HL-60 (cell line): ENCODE measurements at regions not wholly inside any gene's neighbourhood (a gene's known extent, or its start where the extent isn't known, plus 50 kb on each side); places are given as distances from the start of the nearest gene placed in this dataset.

Experiments
- DNase-seq, 2 experiments: peaks; one replicate each; pipeline ENCODE4 v3.0.0-alpha.2; 2010 to 2020; ENCODE audit warnings: low read depth in 1 of 2, low spot score in 1 of 2
- H3K27ac ChIP-seq: fragments of 250-450 bp; sonication (Bioruptor Pico); replicated peaks from 2 replicates; pipeline ENCODE4 v1.5.1; 2020; ENCODE audit warnings: mild to moderate bottlenecking, moderate library complexity
- H3K27me3 ChIP-seq: fragments of 250-450 bp; sonication (Bioruptor Pico); 2 replicates; pipeline ENCODE4 v1.5.1; 2021; ENCODE audit warnings: mild to moderate bottlenecking, moderate library complexity; ENCODE audit not compliant: insufficient read depth, poor library complexity, severe bottlenecking
- H3K4me3 ChIP-seq: replicated peaks from 2 replicates; pipeline ENCODE4 v1.5.1; 2011; ENCODE audit warnings: mild to moderate bottlenecking, control low read depth, low read length; ENCODE audit not compliant: insufficient read depth
- CTCF ChIP-seq: IDR thresholded peaks from one replicate; pipeline ENCODE4 v1.5.1; 2011; ENCODE audit warnings: low read length, control low read depth, inconsistent platforms; ENCODE audit not compliant: insufficient read depth
- GABPA ChIP-seq: IDR thresholded peaks from 2 replicates; pipeline ENCODE4 v1.6.1; 2012; ENCODE audit warnings: low read depth
- POLR2AphosphoS5 ChIP-seq: IDR thresholded peaks from 2 replicates; pipeline ENCODE4 v1.6.1; 2012; ENCODE audit warnings: low read depth
- SPI1 ChIP-seq: IDR thresholded peaks from 2 replicates; pipeline ENCODE4 v1.6.1; 2012; ENCODE audit warnings: low read depth, mild to moderate bottlenecking, borderline replicate concordance
- TF ChIP-seq, protein P1 (sequence below): IDR thresholded peaks from 2 replicates; pipeline ENCODE4 v1.6.1; 2012; ENCODE audit warnings: low read depth; ENCODE audit not compliant: insufficient replicate concordance

DNA sequence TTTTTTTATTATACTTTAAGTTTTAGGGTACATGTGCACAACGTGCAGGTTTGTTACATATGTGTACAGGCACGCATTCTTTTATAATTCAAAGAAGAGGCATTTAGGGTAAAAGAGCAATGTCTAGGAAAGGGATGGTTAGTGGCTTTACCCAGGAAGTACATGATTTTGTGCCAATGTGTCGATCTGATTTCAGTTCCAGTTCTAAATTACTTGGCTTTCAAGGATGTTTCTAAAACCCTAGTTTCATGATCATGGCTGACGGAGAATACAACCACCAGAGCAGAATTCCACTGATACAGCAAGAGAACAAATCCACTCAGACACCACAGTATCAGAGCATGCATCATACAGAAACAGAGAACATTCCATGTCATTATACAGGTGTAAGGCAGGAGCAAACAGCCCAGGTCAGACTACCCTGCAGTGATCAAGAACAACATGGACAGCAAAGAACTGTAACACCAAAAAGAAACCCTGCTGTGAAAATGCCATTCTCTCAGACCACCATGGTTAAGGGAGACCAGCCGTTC is 116.7 kb upstream of the STK17B start:
- TF ChIP-seq, protein P1, sequence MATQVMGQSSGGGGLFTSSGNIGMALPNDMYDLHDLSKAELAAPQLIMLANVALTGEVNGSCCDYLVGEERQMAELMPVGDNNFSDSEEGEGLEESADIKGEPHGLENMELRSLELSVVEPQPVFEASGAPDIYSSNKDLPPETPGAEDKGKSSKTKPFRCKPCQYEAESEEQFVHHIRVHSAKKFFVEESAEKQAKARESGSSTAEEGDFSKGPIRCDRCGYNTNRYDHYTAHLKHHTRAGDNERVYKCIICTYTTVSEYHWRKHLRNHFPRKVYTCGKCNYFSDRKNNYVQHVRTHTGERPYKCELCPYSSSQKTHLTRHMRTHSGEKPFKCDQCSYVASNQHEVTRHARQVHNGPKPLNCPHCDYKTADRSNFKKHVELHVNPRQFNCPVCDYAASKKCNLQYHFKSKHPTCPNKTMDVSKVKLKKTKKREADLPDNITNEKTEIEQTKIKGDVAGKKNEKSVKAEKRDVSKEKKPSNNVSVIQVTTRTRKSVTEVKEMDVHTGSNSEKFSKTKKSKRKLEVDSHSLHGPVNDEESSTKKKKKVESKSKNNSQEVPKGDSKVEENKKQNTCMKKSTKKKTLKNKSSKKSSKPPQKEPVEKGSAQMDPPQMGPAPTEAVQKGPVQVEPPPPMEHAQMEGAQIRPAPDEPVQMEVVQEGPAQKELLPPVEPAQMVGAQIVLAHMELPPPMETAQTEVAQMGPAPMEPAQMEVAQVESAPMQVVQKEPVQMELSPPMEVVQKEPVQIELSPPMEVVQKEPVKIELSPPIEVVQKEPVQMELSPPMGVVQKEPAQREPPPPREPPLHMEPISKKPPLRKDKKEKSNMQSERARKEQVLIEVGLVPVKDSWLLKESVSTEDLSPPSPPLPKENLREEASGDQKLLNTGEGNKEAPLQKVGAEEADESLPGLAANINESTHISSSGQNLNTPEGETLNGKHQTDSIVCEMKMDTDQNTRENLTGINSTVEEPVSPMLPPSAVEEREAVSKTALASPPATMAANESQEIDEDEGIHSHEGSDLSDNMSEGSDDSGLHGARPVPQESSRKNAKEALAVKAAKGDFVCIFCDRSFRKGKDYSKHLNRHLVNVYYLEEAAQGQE, result no peak
- TF ChIP-seq GABPA (no peak), POLR2AphosphoS5 (no peak), SPI1 (no peak), CTCF (no peak)
- Histone ChIP-seq H3K27me3 (no peaks in the 10 kb centered on the region), H3K4me3 (no peak overlapping the region), H3K27ac (no peak overlapping the region)
- no peak for DNase-seq

DNA sequence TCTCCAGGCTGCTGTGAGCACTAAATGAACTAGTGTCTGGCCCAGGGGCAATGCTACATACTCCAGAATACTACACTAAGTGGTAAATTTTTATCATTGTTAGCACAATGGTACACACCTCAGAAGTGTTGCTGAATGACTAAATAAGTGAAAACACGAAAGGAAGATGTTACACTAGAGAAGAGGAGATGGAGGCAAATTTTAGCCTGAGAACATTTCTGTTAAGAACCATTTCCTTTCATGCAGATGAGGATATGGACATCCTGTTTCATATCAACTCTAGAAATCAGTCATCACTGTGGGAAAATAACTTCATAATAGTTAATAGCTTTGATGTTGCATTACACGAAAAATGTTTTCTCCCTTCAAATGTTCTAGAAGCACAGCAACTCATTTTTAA is 117.6 kb upstream of the STK17B start:
- H3K4me3 ChIP-seq, result no peak overlapping the region
- TF ChIP-seq GABPA (no peak), SPI1 (no peak), POLR2AphosphoS5 (no peak), CTCF (no peak)
- TF ChIP-seq, protein P1, result no peak
- no peak overlapping the region for H3K27ac ChIP-seq
- no peaks in the 10 kb centered on the region for H3K27me3 ChIP-seq
- no peak for DNase-seq

DNA sequence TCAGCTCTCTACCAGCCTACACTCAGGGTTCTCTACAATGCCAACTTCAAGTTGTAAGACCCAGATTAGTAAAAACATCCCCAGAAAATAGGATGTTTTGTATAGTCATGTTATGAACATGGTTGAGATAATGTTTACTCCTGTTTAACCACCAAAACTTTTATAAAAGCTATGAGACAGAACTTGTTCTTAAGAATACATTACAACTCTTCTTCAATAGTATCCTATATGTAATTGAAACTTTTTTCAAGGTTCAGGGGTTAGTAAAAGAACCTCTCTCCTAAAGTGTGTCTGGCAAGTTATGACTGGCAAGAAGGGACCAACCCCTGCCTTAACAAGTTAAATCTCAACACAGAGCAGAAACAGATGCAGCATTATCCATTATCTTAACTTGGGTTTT is 118.8 kb upstream of the STK17B start:
- TF ChIP-seq, protein P1, result no peak
- TF ChIP-seq SPI1 (no peak), CTCF (no peak), GABPA (no peak), POLR2AphosphoS5 (no peak)
- Histone ChIP-seq H3K4me3 (no peak overlapping the region), H3K27me3 (no peaks in the 10 kb centered on the region), H3K27ac (no peak overlapping the region)
- DNase-seq, result no peak
